ENCODE measurements at regions not wholly inside any gene's neighbourhood (a gene's known extent, or its start where the extent isn't known, plus 50 kb on each side); places are given as distances from the start of the nearest gene placed in this dataset.

DNA sequence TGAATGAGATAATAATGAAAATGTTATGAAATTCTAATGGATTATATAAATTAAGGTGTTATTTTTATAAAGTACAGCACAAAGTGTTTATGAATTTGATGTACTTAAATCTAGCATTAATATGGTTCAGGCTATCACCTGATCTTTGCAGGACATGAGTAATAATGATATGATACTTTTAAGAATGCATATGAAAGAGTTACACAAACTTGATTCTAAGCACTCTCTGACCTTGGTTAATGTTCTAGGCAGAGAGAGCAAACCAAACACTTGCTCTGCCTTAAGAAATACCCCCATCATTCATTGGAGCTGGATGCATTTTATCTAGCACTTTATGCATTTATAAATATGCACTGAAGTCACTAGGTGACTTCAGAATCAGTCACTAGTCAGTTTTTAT lies 942.2 kb upstream of the CDH8 start:
- TF ChIP-seq, protein P1, sequence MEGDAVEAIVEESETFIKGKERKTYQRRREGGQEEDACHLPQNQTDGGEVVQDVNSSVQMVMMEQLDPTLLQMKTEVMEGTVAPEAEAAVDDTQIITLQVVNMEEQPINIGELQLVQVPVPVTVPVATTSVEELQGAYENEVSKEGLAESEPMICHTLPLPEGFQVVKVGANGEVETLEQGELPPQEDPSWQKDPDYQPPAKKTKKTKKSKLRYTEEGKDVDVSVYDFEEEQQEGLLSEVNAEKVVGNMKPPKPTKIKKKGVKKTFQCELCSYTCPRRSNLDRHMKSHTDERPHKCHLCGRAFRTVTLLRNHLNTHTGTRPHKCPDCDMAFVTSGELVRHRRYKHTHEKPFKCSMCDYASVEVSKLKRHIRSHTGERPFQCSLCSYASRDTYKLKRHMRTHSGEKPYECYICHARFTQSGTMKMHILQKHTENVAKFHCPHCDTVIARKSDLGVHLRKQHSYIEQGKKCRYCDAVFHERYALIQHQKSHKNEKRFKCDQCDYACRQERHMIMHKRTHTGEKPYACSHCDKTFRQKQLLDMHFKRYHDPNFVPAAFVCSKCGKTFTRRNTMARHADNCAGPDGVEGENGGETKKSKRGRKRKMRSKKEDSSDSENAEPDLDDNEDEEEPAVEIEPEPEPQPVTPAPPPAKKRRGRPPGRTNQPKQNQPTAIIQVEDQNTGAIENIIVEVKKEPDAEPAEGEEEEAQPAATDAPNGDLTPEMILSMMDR (IDR thresholded peaks at IDR 0.05) = no peak
- no peak for TF ChIP-seq POLR2A (IDR thresholded peaks at IDR 0.05)

Data from testis (tissue), 2 donors.